ENCODE measurements at regions not wholly inside any gene's neighbourhood (a gene's known extent, or its start where the extent isn't known, plus 50 kb on each side); places are given as distances from the start of the nearest gene placed in this dataset.

DNA sequence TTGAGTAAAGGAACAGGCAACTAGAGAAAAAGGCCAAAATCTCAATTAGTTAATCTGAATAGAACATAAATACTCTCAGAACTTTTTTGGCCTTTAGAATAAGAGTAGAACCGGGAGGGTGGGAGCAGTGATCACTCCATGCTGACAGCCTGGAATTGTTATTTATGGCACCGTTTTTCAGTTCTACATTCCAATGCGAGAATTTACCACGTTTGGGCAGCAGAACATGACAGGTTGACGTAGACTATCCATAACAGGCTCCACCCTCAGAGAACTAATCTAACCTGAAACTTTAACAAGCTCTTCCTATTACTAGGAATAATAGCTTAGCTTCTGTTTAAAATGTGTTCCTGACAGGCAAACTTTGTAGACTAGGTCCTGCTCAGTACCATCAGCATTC, 379.1 kb downstream of the SEC23A start (continued):
- TF ChIP-seq SP4 (CRISPR knock-in tag; IDR thresholded peaks at IDR 0.05) (no peak), NKX3-1 (CRISPR knock-in tag; IDR thresholded peaks at IDR 0.05) (no peak), FOSL1 (CRISPR knock-in tag; IDR thresholded peaks at IDR 0.05; ENCODE audit: borderline replicate concordance) (no peak), SIX1 (CRISPR knock-in tag; IDR thresholded peaks at IDR 0.05; ENCODE audit: borderline replicate concordance) (no peak), SMAD9 (CRISPR knock-in tag; IDR thresholded peaks at IDR 0.05) (no peak), ZNF230 (CRISPR knock-in tag; IDR thresholded peaks at IDR 0.05) (no peak), HOXA7 (CRISPR knock-in tag; IDR thresholded peaks at IDR 0.05) (no peak), ZNF766 (CRISPR knock-in tag; IDR thresholded peaks at IDR 0.05; ENCODE audit: borderline replicate concordance) (no peak), DPF2 (CRISPR knock-in tag; IDR thresholded peaks at IDR 0.05; ENCODE audit: borderline replicate concordance, low read depth) (no peak), PAWR (CRISPR knock-in tag; IDR thresholded peaks at IDR 0.05; ENCODE audit: borderline replicate concordance) (no peak), KDM3A (CRISPR knock-in tag; IDR thresholded peaks at IDR 0.05; ENCODE audit: low read depth) (no peak), NFIC (IDR thresholded peaks at IDR 0.05; ENCODE audit: low read length) (no peak)
- TF ChIP-seq, protein P1, sequence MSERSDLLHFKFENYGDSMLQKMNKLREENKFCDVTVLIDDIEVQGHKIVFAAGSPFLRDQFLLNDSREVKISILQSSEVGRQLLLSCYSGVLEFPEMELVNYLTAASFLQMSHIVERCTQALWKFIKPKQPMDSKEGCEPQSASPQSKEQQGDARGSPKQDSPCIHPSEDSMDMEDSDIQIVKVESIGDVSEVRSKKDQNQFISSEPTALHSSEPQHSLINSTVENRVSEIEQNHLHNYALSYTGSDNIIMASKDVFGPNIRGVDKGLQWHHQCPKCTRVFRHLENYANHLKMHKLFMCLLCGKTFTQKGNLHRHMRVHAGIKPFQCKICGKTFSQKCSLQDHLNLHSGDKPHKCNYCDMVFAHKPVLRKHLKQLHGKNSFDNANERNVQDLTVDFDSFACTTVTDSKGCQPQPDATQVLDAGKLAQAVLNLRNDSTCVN (CRISPR knock-in tag; IDR thresholded peaks at IDR 0.05; ENCODE audit: borderline replicate concordance), result no peak

DNA sequence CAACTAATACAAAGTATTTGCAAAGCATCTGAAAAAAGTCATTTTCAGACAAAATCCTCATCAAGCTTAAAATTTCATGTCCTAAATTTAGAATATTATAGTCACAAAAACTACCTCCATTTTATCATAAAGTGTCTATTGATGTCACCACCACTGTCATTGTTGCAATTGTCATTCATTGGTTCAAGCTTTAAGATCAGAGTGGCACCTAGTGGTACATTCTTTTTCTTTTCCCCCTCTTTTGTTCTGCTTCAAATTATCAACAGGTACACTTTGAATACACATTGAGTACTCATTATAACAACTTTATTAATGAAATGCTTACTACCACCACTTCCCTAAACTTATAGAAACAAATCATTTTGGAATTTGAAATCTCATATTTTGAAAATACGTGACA, 379.8 kb downstream of the SEC23A start:
- CTCF ChIA-PET (ENCODE audit: low intra/inter-chr PET ratio, low total read pairs), result interaction anchor here (0.9 to 2.4 kb wide), 3 partner anchors 145 to 311 kb away, joined by 3 to 36 read pairs (median 5); no protein-coding TSS in a partner anchor
- intact Hi-C loops (cut with micrococcal nuclease; ENCODE audit: unreplicated experiment), result loop anchor here (5.0 kb wide), 1 partner anchor 116 kb away; no protein-coding TSS in a partner anchor

More for the DNA sequence above, 379.8 kb downstream of the SEC23A start:
- FAIRE-seq (no peak), DNase-seq (ENCODE audit: low spot score) (no peak), ATAC-seq (no peak)
- H3K79me2 ChIP-seq (ENCODE audit: insufficient read depth, low read length), result no peaks in the 10 kb centered on the region
- WGBS (ENCODE audit: low lambda C conversion rate), result 82% methylated on average over 1 of the region's 1 CpG
- no peaks in the 10 kb centered on the region for H3K27me3 ChIP-seq (ENCODE audit: control insufficient read depth in 1 of 2, insufficient read depth in 2 of 2, low read length in 2 of 2)
- BruUV-seq (replicated peaks), result no TSS peak
- peak; percentile 43 for TF ChIP-seq STAG1 (CRISPR knock-in tag; IDR thresholded peaks at IDR 0.05)
- TF ChIP-seq, protein P1 (CRISPR knock-in tag; IDR thresholded peaks at IDR 0.05; ENCODE audit: borderline replicate concordance), result no peak
- no peaks in the 10 kb centered on the region for H3K36me3 ChIP-seq (replicated peaks in 1 of 2; ENCODE audit: control insufficient read depth in 1 of 2, insufficient read depth in 2 of 2, low read length in 2 of 2)
- H3K27ac ChIP-seq (ENCODE audit: extremely low read length, insufficient read depth, low read length), result no peak overlapping the region
- H2AFZ ChIP-seq (ENCODE audit: low read length), result no peak overlapping the region
- no peak overlapping the region for H3K4me2 ChIP-seq (ENCODE audit: low read depth, low read length)
- no peaks in the 10 kb centered on the region for H3K4me1 ChIP-seq (ENCODE audit: insufficient read depth, low read length)
- H4K20me1 ChIP-seq (ENCODE audit: insufficient read depth, low read length), result no peaks in the 10 kb centered on the region
- H3K9me3 ChIP-seq (ENCODE audit: low read length), result no peaks in the 10 kb centered on the region
- POLR2A ChIA-PET, result no interaction called here
- in situ Hi-C loops (cut with HindIII; ENCODE audit: extremely low pct_ligation_motif_present, low pct_unique_long_range_greater_than_20kb), result loop anchor here (5.0 kb wide), 2 partner anchors 144 to 289 kb away; no protein-coding TSS in a partner anchor
- H3K9ac ChIP-seq (ENCODE audit: insufficient read depth, low read depth, low read length), result no peak overlapping the region
- no peak overlapping the region for H3K4me3 ChIP-seq (replicated peaks in 1 of 3; ENCODE audit: insufficient read depth in 1 of 3, low read depth in 2 of 3, low read length in 3 of 3)

Data from HepG2 (cell line).